Naive thymus-derived CD4-positive, alpha-beta T cell (primary cell): ENCODE measurements at regions not wholly inside any gene's neighbourhood (a gene's known extent, or its start where the extent isn't known, plus 50 kb on each side); places are given as distances from the start of the nearest gene placed in this dataset.

ENCODE experiments used
- ATAC-seq: fragments of 150-1000 bp; cut with Tn5 transposase; 2 replicates; pipeline ENCODE4 v1.10.0; 2021; ENCODE audit warnings: mild to moderate bottlenecking, moderate library complexity
- CTCF ChIA-PET: fragments of 350-600 bp; sonication (Branson Sonifier 250); formaldehyde crosslinking; loops from one replicate; lab custom pipeline; 2021; ENCODE audit warnings: antibody characterized with exemption; lab: Charles Lee
- POLR2A ChIA-PET: fragments of 350-600 bp; sonication (Branson Sonifier 250); formaldehyde crosslinking; loops from one replicate; lab custom pipeline; 2021; ENCODE audit warnings: antibody characterized with exemption, inconsistent platforms; lab: Charles Lee
- DNase-seq, 9 donors: peaks; one replicate each; pipeline versions ENCODE4 v3.0.0 to v3.0.0-alpha.2; 2020 to 2022; ENCODE audit warnings: mixed read lengths in 1 of 9
- H3K27ac ChIP-seq: one replicate; pipeline ENCODE4 v1.7.0; 2013; ENCODE audit warnings: mild to moderate bottlenecking, low read depth, low read length, moderate library complexity
- H3K27me3 ChIP-seq, 2 donors: one replicate each; pipeline ENCODE4 v1.7.0; 2013; ENCODE audit warnings: low read length in 2 of 2, mild to moderate bottlenecking in 2 of 2, moderate library complexity in 2 of 2; ENCODE audit not compliant: control insufficient read depth in 2 of 2, insufficient read depth in 2 of 2
- H3K36me3 ChIP-seq, 3 experiments: 1 replicate in 2 of 3; 2 replicates in 1 of 3; pipeline ENCODE4 v1.7.0; 2013; ENCODE audit warnings: low read length in 3 of 3, mild to moderate bottlenecking in 3 of 3, moderate library complexity in 1 of 3; ENCODE audit not compliant: insufficient read depth in 3 of 3, control insufficient read depth in 2 of 3
- H3K4me1 ChIP-seq, 2 donors: one replicate each; pipeline ENCODE4 v1.7.0; 2013; ENCODE audit warnings: low read length in 2 of 2, mild to moderate bottlenecking in 2 of 2, moderate library complexity in 1 of 2; ENCODE audit not compliant: control insufficient read depth in 2 of 2, insufficient read depth in 2 of 2
- H3K4me3 ChIP-seq: 2 replicates; pipeline ENCODE4 v1.7.0; 2013; ENCODE audit warnings: mild to moderate bottlenecking, low read length
- H3K9me3 ChIP-seq, 3 experiments: 1 replicate in 2 of 3; 2 replicates in 1 of 3; pipeline ENCODE4 v1.7.0; 2013; ENCODE audit warnings: low read length in 3 of 3; ENCODE audit not compliant: control insufficient read depth in 2 of 3
- H3K27ac Mint-ChIP-seq, 9 donors: one replicate each; pipeline ENCODE4 v1.8.0; 2020 to 2022; ENCODE audit warnings: mixed read lengths in 9 of 9, mild to moderate bottlenecking in 8 of 9, moderate library complexity in 5 of 9, inconsistent platforms in 2 of 9
- H3K27me3 Mint-ChIP-seq, 5 donors: one replicate each; pipeline ENCODE4 v1.8.0; 2021 to 2022; ENCODE audit warnings: mixed read lengths in 5 of 5, mild to moderate bottlenecking in 1 of 5
- H3K36me3 Mint-ChIP-seq, 5 donors: one replicate each; pipeline ENCODE4 v1.8.0; 2020 to 2022; ENCODE audit warnings: mixed read lengths in 5 of 5, mild to moderate bottlenecking in 3 of 5, inconsistent platforms in 1 of 5
- H3K4me1 Mint-ChIP-seq, 7 donors: one replicate each; pipeline ENCODE4 v1.8.0; 2020 to 2022; ENCODE audit warnings: mixed read lengths in 7 of 7, mild to moderate bottlenecking in 3 of 7, inconsistent platforms in 1 of 7
- H3K4me3 Mint-ChIP-seq, 10 donors: one replicate each; pipeline ENCODE4 v1.8.0; 2020 to 2022; ENCODE audit warnings: mild to moderate bottlenecking in 10 of 10, mixed read lengths in 10 of 10, moderate library complexity in 6 of 10, inconsistent platforms in 2 of 10
- H3K9me3 Mint-ChIP-seq, 11 donors: one replicate each; pipeline ENCODE4 v1.8.0; 2020 to 2022; ENCODE audit warnings: mixed read lengths in 11 of 11, mild to moderate bottlenecking in 4 of 11, inconsistent platforms in 1 of 11, moderate library complexity in 1 of 11
- intact Hi-C, 2 donors: fragments of 100-400 bp; cut with micrococcal nuclease; formaldehyde crosslinking; loops; one replicate each; pipeline ENCODE4 v1.15.1; 2023

DNA sequence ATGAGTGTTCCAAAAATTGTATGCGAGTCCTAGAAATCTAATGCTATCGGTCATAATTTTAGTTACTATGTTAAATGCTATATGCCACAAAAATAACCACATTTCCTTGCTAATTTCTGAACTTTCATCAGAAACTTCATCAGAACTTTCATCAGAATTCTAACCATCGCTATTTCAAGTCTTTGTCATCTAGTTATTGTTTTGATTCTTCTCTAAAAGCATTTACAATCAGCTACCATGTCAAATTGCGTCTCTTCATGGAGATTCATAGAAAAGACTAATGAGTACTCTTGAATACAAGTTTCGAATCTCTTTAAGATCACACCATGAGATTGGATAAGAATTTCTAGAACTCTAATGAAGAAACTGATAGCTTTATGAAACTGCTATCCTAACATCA is 52.7 kb upstream of the TM9SF2 start:
- no peaks in the 10 kb centered on the region for H3K9me3 Mint-ChIP-seq
- H3K27me3 Mint-ChIP-seq, result peaks cover 0 to 24% (median 12%) of the 10 kb centered on the region in 5 donors
- H3K36me3 Mint-ChIP-seq, result peaks cover 0 to 6% (median 0%) of the 10 kb centered on the region in 5 donors
- no peak for ATAC-seq
- POLR2A ChIA-PET, result interaction anchor here (1.2 to 1.5 kb wide), 2 partner anchors 17 to 53 kb away, joined by 3 read pairs; partner anchors contain the start of gene TM9SF2
- H3K4me3 Mint-ChIP-seq, result no peak overlapping the region
- no peak for DNase-seq
- H3K27ac Mint-ChIP-seq, result no peak overlapping the region
- Histone ChIP-seq H3K4me1 (no peaks in the 10 kb centered on the region), H3K27me3 (no peaks in the 10 kb centered on the region), H3K36me3 (no peaks in the 10 kb centered on the region), H3K4me3 (no peak overlapping the region), H3K9me3 (no peaks in the 10 kb centered on the region), H3K27ac (no peak overlapping the region)
- CTCF ChIA-PET, result interaction anchor here (1.1 to 1.4 kb wide), 2 partner anchors 8 to 11 kb away, joined by 4 read pairs; no protein-coding TSS in a partner anchor
- intact Hi-C loops, result loop anchor here in 1 of 2 donors (10.0 kb wide), 1 partner anchor 446 kb away; no protein-coding TSS in a partner anchor
- peaks cover 0 to 3% (median 0%) of the 10 kb centered on the region in 7 donors for H3K4me1 Mint-ChIP-seq

DNA sequence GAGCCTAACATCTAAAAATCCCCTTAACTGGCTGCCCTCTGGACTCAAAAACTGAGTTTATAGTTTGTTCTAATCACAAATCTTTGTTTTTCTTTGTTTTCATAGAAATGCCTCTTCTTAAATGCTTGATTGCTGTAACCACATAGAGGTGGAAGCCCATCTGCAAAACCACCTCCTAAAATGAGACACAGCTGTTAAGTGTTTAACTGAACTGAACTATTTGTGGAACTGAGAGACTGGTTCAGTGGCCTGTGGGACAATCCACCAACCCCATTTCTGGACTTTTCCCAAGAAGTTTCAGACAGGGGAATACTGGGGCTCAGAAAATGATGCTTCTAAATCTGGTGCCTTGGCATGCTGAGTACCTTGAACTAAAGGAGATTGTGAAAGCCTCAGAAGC is 50.9 kb upstream of the TM9SF2 start:
- peaks cover 0 to 7% (median 0%) of the 10 kb centered on the region in 11 donors for H3K9me3 Mint-ChIP-seq
- H3K27me3 Mint-ChIP-seq, result peaks cover 0 to 27% (median 12%) of the 10 kb centered on the region in 5 donors
- Histone ChIP-seq H3K4me3 (no peak overlapping the region), H3K27ac (no peak overlapping the region), H3K27me3 (no peaks in the 10 kb centered on the region), H3K9me3 (no peaks in the 10 kb centered on the region), H3K36me3 (no peaks in the 10 kb centered on the region), H3K4me1 (no peaks in the 10 kb centered on the region)
- H3K4me1 Mint-ChIP-seq, result peaks cover 0 to 3% (median 0%) of the 10 kb centered on the region in 7 donors
- H3K4me3 Mint-ChIP-seq, result no peak overlapping the region
- ATAC-seq (no peak), DNase-seq (no peak)
- no peak overlapping the region for H3K27ac Mint-ChIP-seq
- CTCF ChIA-PET, result no interaction called here
- intact Hi-C loops, result no loop called here
- H3K36me3 Mint-ChIP-seq, result peaks cover 0 to 13% (median 6%) of the 10 kb centered on the region in 5 donors
- POLR2A ChIA-PET, result no interaction called here
